ENCODE measurements at regions not wholly inside any gene's neighbourhood (a gene's known extent, or its start where the extent isn't known, plus 50 kb on each side); places are given as distances from the start of the nearest gene placed in this dataset.
"Not testable (repeated sequence)": the region's sequence is repeated elsewhere in the genome, so short reads cannot be mapped to it uniquely, and the experiment has no call there.

DNA sequence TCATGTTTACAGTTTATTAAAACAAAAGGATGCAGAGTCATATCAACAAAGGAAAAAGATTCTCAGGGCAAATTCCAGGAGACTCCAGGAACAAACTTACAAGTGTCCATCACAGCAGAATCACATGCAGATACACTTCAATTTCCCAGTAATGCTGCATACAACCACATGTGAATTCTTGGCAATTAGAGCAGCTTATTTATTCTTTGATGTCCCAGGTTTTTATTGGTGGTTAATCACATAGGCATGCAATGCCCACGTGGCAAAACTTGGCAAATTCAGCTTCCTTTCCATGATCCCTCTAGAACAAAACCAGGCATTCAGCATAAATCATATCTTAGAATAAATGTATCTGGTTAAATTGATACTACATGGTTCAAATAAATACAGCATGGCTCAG lies 376.5 kb upstream of the ZNG1F start:
- not testable (repeated sequence) for H3K9ac ChIP-seq (ENCODE audit: low read length); DNase-seq (ENCODE audit: low read depth); H3K9me3 ChIP-seq (ENCODE audit: control insufficient read depth, low read length); H3K27me3 ChIP-seq (replicated peaks; ENCODE audit: control insufficient read depth, insufficient read depth, low read length); H3K4me1 ChIP-seq (ENCODE audit: control insufficient read depth, insufficient read depth, low read length); H3K4me3 ChIP-seq (ENCODE audit: low read length); H3K36me3 ChIP-seq (ENCODE audit: control insufficient read depth, insufficient read depth, low read length, severe bottlenecking)
